Caco-2 (cell line): ENCODE measurements at regions not wholly inside any gene's neighbourhood (a gene's known extent, or its start where the extent isn't known, plus 50 kb on each side); places are given as distances from the start of the nearest gene placed in this dataset.

Source experiments
- BruUV-seq: library from RNA; stranded (reverse); fragments of 400-500 nt; replicated peaks from 2 replicates; lab custom pipeline; 2021; lab: Mats Ljungman, UMichigan
- CTCF ChIA-PET: fragments of 300-600 bp; sonication (Branson Sonifier 250); formaldehyde crosslinking; loops from one replicate; lab custom pipeline; 2022; ENCODE audit warnings: antibody characterized with exemption; lab: Charles Lee
- POLR2A ChIA-PET: fragments of 300-600 bp; sonication (Branson Sonifier 250); formaldehyde crosslinking; loops from one replicate; lab custom pipeline; 2022; ENCODE audit warnings: antibody characterized with exemption; lab: Charles Lee
- DNase-seq, 2 experiments: peaks; one replicate each; pipeline versions ENCODE4 v3.0.0 to v3.0.0-alpha.2; 2020 to 2022
- H3K27me3 ChIP-seq: replicated peaks from 2 replicates; pipeline ENCODE4 v1.6.0; 2011; ENCODE audit warnings: low read length; ENCODE audit not compliant: control insufficient read depth, insufficient read depth
- H3K36me3 ChIP-seq: 2 replicates; pipeline ENCODE4 v1.5.1; 2011; ENCODE audit warnings: low read length; ENCODE audit not compliant: control insufficient read depth, insufficient read depth
- H3K4me1 ChIP-seq: fragments of 250-450 bp; sonication (Bioruptor Pico); 2 replicates; pipeline ENCODE4 v1.5.1; 2020; ENCODE audit warnings: mild to moderate bottlenecking
- H3K4me3 ChIP-seq: 2 replicates; pipeline ENCODE4 v1.5.1; 2011; ENCODE audit warnings: low read depth, mild to moderate bottlenecking, control low read depth, low read length
- H3K9me3 ChIP-seq: fragments of 250-450 bp; sonication (Bioruptor Pico); 2 replicates; pipeline ENCODE4 v1.5.1; 2020; ENCODE audit warnings: mild to moderate bottlenecking, moderate library complexity
- H3K27ac Mint-ChIP-seq: one replicate; pipeline ENCODE4 v1.8.0; 2022; ENCODE audit warnings: mixed read lengths; ENCODE audit not compliant: unreplicated experiment
- H3K27me3 Mint-ChIP-seq: one replicate; pipeline ENCODE4 v1.8.0; 2022; ENCODE audit warnings: mixed read lengths; ENCODE audit not compliant: insufficient read depth, unreplicated experiment
- H3K36me3 Mint-ChIP-seq: one replicate; pipeline ENCODE4 v1.8.0; 2022; ENCODE audit warnings: mild to moderate bottlenecking, mixed read lengths; ENCODE audit not compliant: insufficient read depth, unreplicated experiment
- H3K4me1 Mint-ChIP-seq: one replicate; pipeline ENCODE4 v1.8.0; 2022; ENCODE audit warnings: low read depth, mixed read lengths; ENCODE audit not compliant: unreplicated experiment
- H3K4me3 Mint-ChIP-seq: one replicate; pipeline ENCODE4 v1.8.0; 2022; ENCODE audit warnings: mild to moderate bottlenecking, moderate library complexity, mixed read lengths; ENCODE audit not compliant: unreplicated experiment
- H3K9me3 Mint-ChIP-seq: one replicate; pipeline ENCODE4 v1.8.0; 2022; ENCODE audit warnings: mixed read lengths; ENCODE audit not compliant: unreplicated experiment
- intact Hi-C: fragments of 100-400 bp; cut with micrococcal nuclease; formaldehyde crosslinking; loops from one replicate; pipeline ENCODE4 v1.10.0; 2022; ENCODE audit not compliant: unreplicated experiment
- TF ChIP-seq, protein P1 (sequence below), 2 experiments: fragments of 200-600 bp in 1 of 2; IDR thresholded peaks; 1 replicate in 1 of 2; 2 replicates in 1 of 2; pipeline versions ENCODE4 v1.5.1 to v1.8.0; 2011 to 2022; ENCODE audit warnings: antibody characterized with exemption in 1 of 2, control low read depth in 1 of 2, inconsistent platforms in 1 of 2, low read depth in 1 of 2, low read length in 1 of 2, mild to moderate bottlenecking in 1 of 2, moderate library complexity in 1 of 2; ENCODE audit not compliant: insufficient read depth in 1 of 2, severe bottlenecking in 1 of 2, unreplicated experiment in 1 of 2

DNA sequence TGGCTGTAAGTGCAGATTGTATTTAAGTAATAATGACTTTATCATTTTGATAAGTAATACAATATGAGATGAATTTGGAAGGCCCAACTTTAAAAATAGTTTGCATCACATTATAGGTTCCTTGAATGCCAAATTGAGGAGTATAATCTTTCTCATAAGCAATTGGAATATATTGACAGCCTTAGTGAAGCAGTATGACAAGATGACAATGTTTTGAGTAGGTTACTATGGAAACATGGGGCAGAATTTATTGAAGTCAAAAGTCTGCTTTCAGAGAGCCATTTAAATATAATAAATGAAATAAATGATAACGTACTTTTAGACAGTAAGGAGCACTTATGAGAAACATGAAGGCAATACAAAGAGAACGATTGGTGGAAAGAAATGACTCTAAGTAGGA is 776.4 kb downstream of the TECRL start:
- H3K4me1 ChIP-seq, result no peaks in the 10 kb centered on the region
- CTCF ChIA-PET, result no interaction called here
- Mint-ChIP-seq H3K36me3 (no peaks in the 10 kb centered on the region), H3K27ac (no peak overlapping the region), H3K9me3 (no peaks in the 10 kb centered on the region), H3K4me3 (no peak overlapping the region), H3K4me1 (no peaks in the 10 kb centered on the region), H3K27me3 (no peaks in the 10 kb centered on the region)
- POLR2A ChIA-PET, result no interaction called here
- TF ChIP-seq, protein P1, sequence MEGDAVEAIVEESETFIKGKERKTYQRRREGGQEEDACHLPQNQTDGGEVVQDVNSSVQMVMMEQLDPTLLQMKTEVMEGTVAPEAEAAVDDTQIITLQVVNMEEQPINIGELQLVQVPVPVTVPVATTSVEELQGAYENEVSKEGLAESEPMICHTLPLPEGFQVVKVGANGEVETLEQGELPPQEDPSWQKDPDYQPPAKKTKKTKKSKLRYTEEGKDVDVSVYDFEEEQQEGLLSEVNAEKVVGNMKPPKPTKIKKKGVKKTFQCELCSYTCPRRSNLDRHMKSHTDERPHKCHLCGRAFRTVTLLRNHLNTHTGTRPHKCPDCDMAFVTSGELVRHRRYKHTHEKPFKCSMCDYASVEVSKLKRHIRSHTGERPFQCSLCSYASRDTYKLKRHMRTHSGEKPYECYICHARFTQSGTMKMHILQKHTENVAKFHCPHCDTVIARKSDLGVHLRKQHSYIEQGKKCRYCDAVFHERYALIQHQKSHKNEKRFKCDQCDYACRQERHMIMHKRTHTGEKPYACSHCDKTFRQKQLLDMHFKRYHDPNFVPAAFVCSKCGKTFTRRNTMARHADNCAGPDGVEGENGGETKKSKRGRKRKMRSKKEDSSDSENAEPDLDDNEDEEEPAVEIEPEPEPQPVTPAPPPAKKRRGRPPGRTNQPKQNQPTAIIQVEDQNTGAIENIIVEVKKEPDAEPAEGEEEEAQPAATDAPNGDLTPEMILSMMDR (IDR thresholded peaks at IDR 0.05; ENCODE audit: insufficient read depth in 1 of 2, low read depth in 1 of 2, low read length in 1 of 2, severe bottlenecking in 1 of 2, unreplicated experiment in 1 of 2), result no peak
- H3K36me3 ChIP-seq, result no peaks in the 10 kb centered on the region
- intact Hi-C loops, result no loop called here
- H3K4me3 ChIP-seq, result no peak overlapping the region
- no TSS peak for BruUV-seq
- DNase-seq, result no peak
- no peaks in the 10 kb centered on the region for H3K9me3 ChIP-seq
- H3K27me3 ChIP-seq, result no peaks in the 10 kb centered on the region

- intact Hi-C loops, result no loop called here
- Mint-ChIP-seq H3K27me3 (no peaks in the 10 kb centered on the region), H3K36me3 (no peaks in the 10 kb centered on the region), H3K27ac (no peak overlapping the region), H3K4me1 (no peaks in the 10 kb centered on the region), H3K4me3 (no peak overlapping the region), H3K9me3 (no peaks in the 10 kb centered on the region)
- no peak for DNase-seq
- POLR2A ChIA-PET, result no interaction called here
- Histone ChIP-seq H3K9me3 (no peaks in the 10 kb centered on the region), H3K27me3 (no peaks in the 10 kb centered on the region), H3K4me3 (no peak overlapping the region), H3K36me3 (no peaks in the 10 kb centered on the region), H3K4me1 (no peaks in the 10 kb centered on the region)
- CTCF ChIA-PET, result no interaction called here
- TF ChIP-seq, protein P1 (IDR thresholded peaks at IDR 0.05; ENCODE audit: insufficient read depth in 1 of 2, low read depth in 1 of 2, low read length in 1 of 2, severe bottlenecking in 1 of 2, unreplicated experiment in 1 of 2), result no peak
- BruUV-seq, result no TSS peak
These were observed 789.0 kb downstream of the TECRL start for GRCh38 chr4:63620271-63620670.

DNA sequence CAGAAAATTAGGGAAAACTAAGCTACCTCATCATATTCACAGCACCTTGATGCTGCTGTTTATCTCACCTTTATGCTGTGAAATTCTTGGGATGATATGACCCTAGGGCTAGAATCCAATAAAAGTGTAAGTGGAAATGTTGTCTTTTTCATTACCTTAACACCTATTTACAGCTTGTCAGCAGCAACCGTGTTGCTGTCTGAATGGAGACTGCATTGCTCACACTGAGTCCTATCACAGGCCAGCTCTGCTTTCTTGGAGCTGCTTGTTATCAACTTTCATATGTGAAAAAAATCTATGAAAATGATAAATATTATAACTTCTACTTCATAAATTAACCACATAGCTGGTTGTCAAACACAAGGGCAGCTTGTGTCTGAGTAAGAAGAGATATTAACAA is 789.5 kb downstream of the TECRL start:
- BruUV-seq, result no TSS peak
- H3K36me3 ChIP-seq, result no peaks in the 10 kb centered on the region
- Mint-ChIP-seq H3K4me1 (no peaks in the 10 kb centered on the region), H3K27me3 (no peaks in the 10 kb centered on the region), H3K36me3 (no peaks in the 10 kb centered on the region), H3K27ac (no peak overlapping the region), H3K9me3 (no peaks in the 10 kb centered on the region), H3K4me3 (no peak overlapping the region)
- ChIA-PET POLR2A (no interaction called here), CTCF (no interaction called here)
- intact Hi-C loops, result no loop called here
- no peak overlapping the region for H3K4me3 ChIP-seq
- DNase-seq, result no peak
- no peaks in the 10 kb centered on the region for H3K27me3 ChIP-seq
- no peaks in the 10 kb centered on the region for H3K9me3 ChIP-seq
- no peaks in the 10 kb centered on the region for H3K4me1 ChIP-seq
- TF ChIP-seq, protein P1 (IDR thresholded peaks at IDR 0.05; ENCODE audit: insufficient read depth in 1 of 2, low read depth in 1 of 2, low read length in 1 of 2, severe bottlenecking in 1 of 2, unreplicated experiment in 1 of 2), result no peak
